AG04449 (cell line): ENCODE measurements at regions not wholly inside any gene's neighbourhood (a gene's known extent, or its start where the extent isn't known, plus 50 kb on each side); places are given as distances from the start of the nearest gene placed in this dataset.

Source experiments
- CTCF ChIA-PET: fragments of 350-600 bp; formaldehyde crosslinking; extraction: SDS; loops from one replicate; lab custom pipeline; 2021; ENCODE audit warnings: antibody characterized with exemption; lab: Yijun Ruan, JAX
- POLR2A ChIA-PET: fragments of 400-600, 350-600 bp; formaldehyde crosslinking; extraction: SDS; loops from one replicate; lab custom pipeline; 2020; ENCODE audit warnings: antibody characterized with exemption, inconsistent platforms; lab: Yijun Ruan, JAX
- DNase-seq: peaks from one replicate; pipeline ENCODE4 v3.0.0-alpha.2; 2010; ENCODE audit warnings: low read depth, low spot score
- H3K4me3 ChIP-seq: 2 replicates; pipeline ENCODE4 v1.5.1; 2011; ENCODE audit warnings: low read depth, mild to moderate bottlenecking, control low read depth, low read length
- TF ChIP-seq, protein P1 (sequence below): IDR thresholded peaks from one replicate; pipeline ENCODE4 v1.5.1; 2011; ENCODE audit warnings: mild to moderate bottlenecking, moderate library complexity, low read length, control low read depth, inconsistent platforms; ENCODE audit not compliant: insufficient read depth; ENCODE audit errors: missing control alignments

DNA sequence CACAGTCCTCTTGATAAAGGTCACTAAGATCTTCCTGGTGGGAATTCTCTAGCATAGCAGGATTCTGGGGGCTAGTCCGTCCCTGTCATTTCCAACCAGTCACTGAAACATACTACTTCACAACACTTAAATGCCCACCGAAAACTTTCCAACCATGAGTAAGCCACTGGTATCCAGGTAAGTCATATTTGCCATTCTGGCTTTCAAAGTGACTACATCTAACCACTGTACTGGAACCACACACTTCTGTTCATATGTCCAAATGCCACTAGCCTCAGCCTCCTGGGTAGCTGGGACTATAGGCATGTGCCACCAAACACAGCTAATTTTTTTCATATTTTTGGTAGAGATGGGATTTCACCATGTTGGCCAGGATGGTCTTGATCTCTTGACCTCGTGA, 64.3 kb upstream of the VANGL1 start:
- ChIA-PET CTCF (no interaction called here), POLR2A (no interaction called here)
- no peak for DNase-seq
- TF ChIP-seq, protein P1, sequence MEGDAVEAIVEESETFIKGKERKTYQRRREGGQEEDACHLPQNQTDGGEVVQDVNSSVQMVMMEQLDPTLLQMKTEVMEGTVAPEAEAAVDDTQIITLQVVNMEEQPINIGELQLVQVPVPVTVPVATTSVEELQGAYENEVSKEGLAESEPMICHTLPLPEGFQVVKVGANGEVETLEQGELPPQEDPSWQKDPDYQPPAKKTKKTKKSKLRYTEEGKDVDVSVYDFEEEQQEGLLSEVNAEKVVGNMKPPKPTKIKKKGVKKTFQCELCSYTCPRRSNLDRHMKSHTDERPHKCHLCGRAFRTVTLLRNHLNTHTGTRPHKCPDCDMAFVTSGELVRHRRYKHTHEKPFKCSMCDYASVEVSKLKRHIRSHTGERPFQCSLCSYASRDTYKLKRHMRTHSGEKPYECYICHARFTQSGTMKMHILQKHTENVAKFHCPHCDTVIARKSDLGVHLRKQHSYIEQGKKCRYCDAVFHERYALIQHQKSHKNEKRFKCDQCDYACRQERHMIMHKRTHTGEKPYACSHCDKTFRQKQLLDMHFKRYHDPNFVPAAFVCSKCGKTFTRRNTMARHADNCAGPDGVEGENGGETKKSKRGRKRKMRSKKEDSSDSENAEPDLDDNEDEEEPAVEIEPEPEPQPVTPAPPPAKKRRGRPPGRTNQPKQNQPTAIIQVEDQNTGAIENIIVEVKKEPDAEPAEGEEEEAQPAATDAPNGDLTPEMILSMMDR = no peak
- no peak overlapping the region for H3K4me3 ChIP-seq

DNA sequence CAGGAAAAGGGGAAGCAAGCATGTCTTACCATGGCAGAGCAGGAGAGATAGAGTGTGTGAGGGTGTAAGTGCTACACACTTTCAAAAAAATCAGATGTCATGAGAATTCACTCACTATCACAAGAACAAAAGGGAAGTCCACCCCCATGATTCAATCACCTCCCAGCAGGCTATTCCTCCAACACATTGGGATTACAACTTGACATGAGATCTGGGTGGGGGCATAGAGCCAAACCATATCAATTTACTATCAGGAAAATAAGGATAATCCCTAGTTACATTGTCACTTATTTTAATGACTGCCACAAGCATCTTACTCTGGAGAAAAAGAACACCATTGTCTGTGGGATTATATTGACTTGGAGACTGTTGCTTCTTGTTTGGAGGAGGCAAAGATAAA, 66.1 kb upstream of the VANGL1 start:
- TF ChIP-seq, protein P1 = no peak
- no peak for DNase-seq
- POLR2A ChIA-PET = no interaction called here
- no peak overlapping the region for H3K4me3 ChIP-seq
- CTCF ChIA-PET = interaction anchor here (1.1 kb wide), 1 partner anchor 15 kb away, joined by 3 read pairs; no protein-coding TSS in a partner anchor

- TF ChIP-seq, protein P1 = no peak
- DNase-seq = no peak
- POLR2A ChIA-PET = no interaction called here
- CTCF ChIA-PET = interaction anchor here (1.0 kb wide), 1 partner anchor 23 kb away, joined by 4 read pairs; no protein-coding TSS in a partner anchor
- H3K4me3 ChIP-seq = no peak overlapping the region
Observed at GRCh38 chr1:115572710-115573109, 69.1 kb upstream of the VANGL1 start.

- TF ChIP-seq, protein P1 = no peak
- POLR2A ChIA-PET = no interaction called here
- H3K4me3 ChIP-seq = no peak overlapping the region
- no peak for DNase-seq
- CTCF ChIA-PET = interaction anchor here (0.9 kb wide), 1 partner anchor 11 kb away, joined by 3 read pairs; no protein-coding TSS in a partner anchor
Observed at GRCh38 chr1:115567431-115567830, 74.3 kb upstream of the VANGL1 start.

DNA sequence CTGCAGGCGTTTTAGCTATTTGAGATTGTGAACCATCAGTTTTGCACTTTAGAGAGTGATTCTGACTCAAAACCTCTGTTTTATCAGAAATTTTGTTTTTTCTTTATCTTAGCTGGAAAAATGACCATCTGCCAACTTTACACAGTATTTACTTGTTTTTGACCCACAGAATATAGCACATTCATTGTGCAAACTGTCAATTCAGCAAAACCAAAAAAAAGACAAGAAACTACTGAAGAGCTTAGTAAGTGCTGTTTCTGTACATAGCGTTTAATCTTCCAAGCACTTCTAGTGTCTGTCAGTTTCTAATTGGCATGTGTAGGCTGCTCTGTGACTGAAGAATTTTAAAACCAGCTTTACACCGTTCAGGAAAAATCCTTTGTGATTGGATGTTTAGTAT, 76.0 kb upstream of the VANGL1 start:
- TF ChIP-seq, protein P1 = no peak
- no peak for DNase-seq
- ChIA-PET CTCF (interaction anchor here (1.2 to 3.3 kb wide), 2 partner anchors 30 to 32 kb away, joined by 3 to 17 read pairs; no protein-coding TSS in a partner anchor), POLR2A (interaction anchor here (0.6 kb wide), 1 partner anchor 9 kb away, joined by 3 read pairs; no protein-coding TSS in a partner anchor)
- no peak overlapping the region for H3K4me3 ChIP-seq

DNA sequence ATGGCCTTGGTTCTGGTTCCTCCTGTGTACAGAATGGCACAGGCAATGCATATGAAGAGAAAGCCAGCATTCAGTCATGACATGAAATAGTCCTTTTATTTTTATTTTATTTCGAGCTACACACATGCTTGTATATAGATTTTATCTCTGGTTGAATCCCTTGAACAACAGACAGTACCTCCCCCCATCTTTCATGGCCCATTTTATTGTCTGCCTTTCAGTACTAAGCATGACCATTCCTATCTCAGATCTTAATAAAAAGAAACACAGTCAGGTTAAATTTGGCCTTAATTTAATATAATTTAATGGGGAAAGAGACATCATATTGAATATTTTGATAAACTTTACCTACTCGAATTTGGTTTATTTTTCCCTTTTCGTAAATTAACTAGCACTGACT, 76.4 kb upstream of the VANGL1 start:
- ChIA-PET CTCF (interaction anchor here (3.3 kb wide), 1 partner anchor 30 kb away, joined by 17 read pairs; no protein-coding TSS in a partner anchor), POLR2A (no interaction called here)
- DNase-seq = no peak
- no peak overlapping the region for H3K4me3 ChIP-seq
- TF ChIP-seq, protein P1 = no peak
